Stimulated activated CD8-positive, alpha-beta memory T cell treated with anti-CD3 and anti-CD28 coated beads, Interleukin-4, amount 100 ng/mL, for 4 hours (primary cell): ENCODE measurements at regions not wholly inside any gene's neighbourhood (a gene's known extent, or its start where the extent isn't known, plus 50 kb on each side); places are given as distances from the start of the nearest gene placed in this dataset.

Experiments
- DNase-seq, 2 donors: peaks; one replicate each; pipeline ENCODE4 v3.0.0-alpha.2; 2020; ENCODE audit warnings: low read depth in 2 of 2, low spot score in 1 of 2

DNA sequence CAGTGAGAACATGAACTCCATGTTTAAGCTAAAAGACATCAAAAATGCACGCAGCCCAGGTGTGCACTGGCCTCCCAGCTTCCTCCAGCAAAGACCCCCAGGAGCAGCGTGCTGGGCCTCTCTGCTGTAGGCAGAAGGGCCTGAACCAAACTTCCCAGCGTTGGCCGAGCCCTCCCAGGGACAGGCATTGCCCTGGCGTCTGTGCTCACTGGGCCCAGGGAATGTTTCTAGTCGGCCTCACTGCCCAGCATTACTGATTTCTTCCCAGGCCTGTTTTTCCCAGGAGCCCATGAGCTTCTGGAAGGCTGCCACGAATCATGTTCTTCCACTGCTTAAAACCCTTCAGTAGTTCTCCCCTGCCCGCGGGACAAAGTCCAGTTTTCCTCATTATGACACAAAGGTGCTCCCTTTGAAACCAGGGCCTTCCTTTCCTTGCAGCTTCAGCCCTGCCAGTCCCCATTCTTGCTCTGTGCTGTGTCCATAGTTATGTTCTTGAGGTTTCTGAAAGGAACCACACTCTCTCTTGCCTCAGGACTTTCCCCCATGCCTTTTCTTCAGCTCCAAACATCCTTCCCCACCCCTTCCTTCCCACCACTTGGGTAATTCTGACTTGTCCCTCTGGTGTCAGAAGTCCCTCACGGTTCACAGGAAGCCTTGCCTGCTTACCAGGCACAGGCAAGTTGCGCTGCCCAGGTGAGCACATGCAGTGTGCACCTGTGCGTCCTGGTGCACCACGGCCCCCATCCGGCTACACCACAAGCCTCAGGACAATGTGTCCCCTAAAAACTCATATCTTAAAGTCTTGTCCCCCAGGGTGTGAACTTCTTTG lies 93.4 kb upstream of the ENPP6 start:
- DNase-seq, result no peak

DNA sequence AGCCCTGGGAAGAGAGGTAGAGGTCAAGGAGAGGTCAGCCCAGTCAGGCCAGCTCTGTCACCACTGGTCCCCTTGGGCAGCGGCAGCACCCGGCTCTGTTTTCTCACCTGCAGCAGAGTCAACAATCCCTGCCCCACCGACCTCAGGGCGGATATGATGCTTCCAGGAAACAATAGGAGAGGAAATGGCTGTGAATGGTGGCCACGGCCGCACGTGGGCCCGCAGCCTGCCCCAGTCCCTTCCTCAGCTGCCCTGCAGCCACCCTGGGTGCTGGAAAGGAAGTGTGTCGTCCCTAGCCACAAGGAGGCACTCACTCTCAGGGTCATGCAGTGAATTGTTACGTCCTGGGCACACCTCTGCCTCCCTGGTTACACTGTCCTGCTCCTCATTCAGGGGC lies 92.5 kb upstream of the ENPP6 start:
- no peak for DNase-seq

GRCh38 chr4:184309241-184310170 lies 91.8 kb upstream of the ENPP6 start:
- DNase-seq, result no peak

DNA sequence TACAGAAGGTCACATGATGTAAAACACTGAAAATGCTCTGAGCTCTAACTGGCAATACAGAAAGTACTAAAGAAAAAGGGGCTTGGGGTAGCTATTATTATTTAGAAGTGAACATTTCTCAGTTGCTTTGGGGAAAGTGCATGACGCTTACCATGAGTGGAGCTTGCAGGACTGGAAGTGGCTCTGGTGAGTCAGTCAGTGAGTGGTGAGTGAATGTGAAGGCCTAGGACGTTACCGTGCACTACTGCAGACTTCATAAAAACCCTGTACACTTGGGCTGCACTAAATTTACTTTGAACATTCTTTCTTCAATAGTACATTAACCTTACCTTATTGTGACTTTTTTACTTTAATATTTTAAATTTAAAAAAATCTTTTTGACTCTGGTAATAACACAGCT lies 89.3 kb upstream of the ENPP6 start:
- DNase-seq, result no peak

- DNase-seq, result no peak
These were observed 88.8 kb upstream of the ENPP6 start for GRCh38 chr4:184306470-184306869.

DNA sequence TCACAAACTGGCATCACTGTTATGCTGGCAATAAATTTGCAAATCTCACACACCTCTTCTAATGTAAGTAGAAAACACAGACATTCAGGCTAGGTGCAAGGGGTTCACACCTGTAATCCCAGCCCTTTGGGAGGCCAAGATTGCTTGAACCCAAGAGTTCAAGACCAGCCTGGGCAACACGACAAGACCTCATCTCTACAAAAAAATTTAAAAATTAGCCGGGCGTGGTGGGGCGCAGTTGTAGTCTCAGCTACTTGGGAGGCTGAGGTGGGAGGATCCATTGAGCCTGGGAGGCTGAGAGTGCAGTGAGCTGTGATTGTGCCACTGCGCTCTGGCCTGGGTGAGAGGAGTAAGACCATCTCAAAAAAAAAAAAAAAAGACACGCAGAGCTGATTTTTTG lies 83.1 kb upstream of the ENPP6 start:
- DNase-seq, result no peak

DNA sequence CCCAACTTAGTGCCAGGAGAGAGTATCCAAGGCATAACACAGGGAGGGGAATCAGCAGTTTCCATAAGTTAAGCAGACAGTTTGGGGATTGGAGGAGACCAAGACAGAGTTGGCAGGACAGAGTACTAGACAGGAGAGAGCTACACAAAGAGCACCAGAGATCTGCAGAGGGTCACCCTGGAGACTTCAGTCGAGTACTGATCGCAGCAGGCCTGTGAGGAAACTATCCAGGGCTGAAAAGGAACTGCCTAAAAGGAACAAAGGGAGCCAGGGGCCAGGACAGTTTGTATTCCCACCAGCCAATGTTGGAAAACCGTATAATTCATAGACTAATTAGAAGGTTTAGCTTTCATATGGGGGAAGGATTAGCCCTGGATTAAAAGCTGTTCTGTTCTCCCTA lies 80.6 kb upstream of the ENPP6 start:
- no peak for DNase-seq

DNA sequence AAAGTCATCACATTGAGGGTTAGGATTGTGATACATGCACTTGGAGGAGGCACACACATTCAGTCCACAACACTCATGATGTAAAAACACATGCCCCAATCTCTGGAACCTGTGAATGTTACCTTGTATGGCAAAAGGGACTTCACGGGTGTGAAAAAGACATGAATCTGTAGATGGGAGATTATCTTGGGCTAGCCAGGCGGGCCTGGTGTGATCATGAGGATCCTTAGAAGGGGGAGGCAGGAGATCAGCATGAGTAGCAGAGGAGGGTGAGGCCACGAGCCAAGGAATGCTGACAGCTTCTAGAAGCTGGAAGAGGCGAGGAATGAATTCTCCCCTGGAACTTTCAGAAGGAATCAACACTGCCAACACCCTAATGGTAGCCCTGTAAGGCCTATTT lies 77.5 kb upstream of the ENPP6 start:
- DNase-seq, result no peak

- DNase-seq, result no peak
These were observed 77.0 kb upstream of the ENPP6 start for GRCh38 chr4:184294606-184295133.

- DNase-seq, result no peak
These were observed 75.9 kb upstream of the ENPP6 start for GRCh38 chr4:184293552-184293951.

DNA sequence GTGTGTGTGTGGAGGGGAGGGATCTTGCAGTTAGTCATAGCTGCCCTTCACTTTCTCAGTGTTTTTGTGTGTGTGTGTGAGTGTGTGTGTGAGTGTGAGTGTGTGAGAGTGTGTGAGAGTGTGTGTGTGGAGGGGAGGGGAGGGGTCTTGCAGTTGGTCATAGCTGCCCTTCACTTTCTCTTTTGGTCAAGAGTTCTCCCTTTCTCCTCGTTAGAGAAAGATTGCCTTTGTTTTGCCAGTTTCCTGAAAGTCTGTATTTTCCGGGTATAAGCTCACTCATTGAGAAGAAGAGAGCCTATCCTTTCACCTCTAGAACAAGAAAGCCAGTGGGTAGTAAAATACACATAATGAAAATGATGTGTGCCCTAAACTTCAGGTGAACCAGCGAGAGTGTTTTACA lies 75.2 kb upstream of the ENPP6 start:
- no peak for DNase-seq

DNA sequence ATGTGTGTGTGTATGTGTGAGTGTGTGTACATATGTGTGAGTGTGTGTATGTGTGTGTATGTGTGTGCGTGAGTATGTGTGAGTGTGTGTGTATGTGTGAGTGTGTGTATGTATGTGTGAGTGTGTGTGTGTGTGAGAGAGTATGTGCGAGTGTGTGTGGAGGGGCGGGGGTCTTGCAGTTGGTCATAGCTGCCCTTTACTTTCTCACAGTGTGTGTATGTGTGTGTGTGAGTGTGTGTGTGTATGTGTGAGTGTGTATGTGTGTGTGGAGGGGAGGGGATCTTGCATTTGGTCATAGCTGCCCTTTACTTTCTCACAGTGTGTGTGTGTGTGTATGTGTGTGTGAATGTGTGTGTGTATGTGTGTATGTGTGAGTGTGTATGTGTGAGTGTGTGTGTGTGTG lies 74.8 kb upstream of the ENPP6 start:
- DNase-seq, result no peak

GRCh38 chr4:184289179-184289535 lies 71.5 kb upstream of the ENPP6 start:
- no peak for DNase-seq

DNA sequence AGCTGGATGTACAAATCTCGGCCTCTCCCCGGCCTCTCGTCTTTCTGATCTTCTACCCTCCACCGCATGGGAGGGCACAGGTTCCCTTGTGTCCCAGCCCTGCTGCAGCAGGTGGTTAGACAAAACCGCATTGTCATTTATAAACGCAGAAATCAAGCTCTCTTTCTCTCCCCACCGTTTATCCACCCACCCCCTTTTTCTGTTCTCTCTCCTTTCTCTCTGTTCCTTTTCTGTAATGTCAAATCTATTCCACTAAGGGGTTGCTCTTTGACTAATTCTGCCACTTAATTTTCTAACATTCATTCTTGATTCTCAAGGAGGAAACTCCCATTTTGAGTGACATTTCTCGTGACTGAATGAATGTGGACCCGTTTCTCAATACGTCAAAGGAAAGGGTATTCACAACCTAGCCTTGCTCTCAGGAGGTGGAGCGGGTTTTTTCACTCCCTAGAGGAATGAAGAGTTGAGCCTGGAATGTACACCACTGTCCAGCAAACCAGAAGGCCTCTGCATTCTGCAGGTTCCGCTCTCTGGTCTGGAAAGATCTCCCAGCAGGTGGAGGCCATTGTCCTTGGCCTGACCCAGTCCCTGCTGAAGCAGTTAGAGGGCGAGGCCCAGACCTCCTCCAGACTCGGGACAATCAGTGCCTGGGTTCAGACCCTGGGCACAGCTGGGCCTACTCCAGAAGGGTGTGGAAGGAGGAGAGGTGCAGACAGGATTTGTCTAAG lies 70.9 kb upstream of the ENPP6 start:
- DNase-seq, result no peak

DNA sequence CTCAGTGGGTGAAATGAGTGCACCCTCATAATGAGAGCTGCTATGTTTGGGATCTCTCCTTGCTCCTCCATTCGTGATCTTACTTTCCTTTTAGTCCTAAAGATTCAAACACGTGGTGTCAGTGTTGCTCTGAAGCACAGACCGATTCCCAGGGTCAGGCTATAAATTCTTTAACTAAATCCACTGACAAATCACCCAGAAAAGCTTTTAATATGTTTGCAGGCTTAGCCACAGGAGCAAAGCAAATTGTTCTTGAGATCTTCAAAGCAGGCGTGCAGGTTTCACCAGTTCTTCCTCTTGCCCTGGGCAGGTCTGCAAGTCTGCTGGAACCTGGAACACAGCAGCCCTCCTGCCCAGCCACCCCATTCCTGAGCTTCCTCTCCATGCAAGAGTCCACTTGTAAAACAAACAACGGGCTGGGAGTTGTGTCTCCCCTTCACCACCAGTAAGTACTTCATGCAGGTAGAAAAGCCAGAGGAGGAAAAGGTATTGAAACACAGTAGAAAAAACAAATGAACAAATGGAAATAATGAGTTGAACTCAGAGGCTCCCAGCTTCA lies 70.1 kb upstream of the ENPP6 start:
- no peak for DNase-seq

DNA sequence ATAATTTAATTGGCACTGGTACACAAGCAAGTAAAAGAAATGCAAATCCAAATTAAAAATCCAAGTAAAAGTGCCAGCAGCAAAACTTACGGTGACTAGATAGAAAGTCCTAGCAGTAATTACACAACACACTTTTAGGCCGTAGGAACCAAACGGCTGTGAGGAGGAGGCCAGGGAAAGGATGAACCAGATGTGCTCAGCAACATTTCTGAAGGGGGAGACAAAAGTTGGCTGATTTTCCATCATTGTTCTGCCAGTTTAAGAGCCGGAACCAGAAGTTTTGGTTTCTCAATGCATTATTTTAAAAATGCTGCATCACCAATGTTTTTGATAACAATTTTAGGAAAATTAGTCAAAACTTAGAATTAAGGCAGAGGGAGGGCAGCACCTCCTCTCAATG lies 68.7 kb upstream of the ENPP6 start:
- DNase-seq, result no peak

DNA sequence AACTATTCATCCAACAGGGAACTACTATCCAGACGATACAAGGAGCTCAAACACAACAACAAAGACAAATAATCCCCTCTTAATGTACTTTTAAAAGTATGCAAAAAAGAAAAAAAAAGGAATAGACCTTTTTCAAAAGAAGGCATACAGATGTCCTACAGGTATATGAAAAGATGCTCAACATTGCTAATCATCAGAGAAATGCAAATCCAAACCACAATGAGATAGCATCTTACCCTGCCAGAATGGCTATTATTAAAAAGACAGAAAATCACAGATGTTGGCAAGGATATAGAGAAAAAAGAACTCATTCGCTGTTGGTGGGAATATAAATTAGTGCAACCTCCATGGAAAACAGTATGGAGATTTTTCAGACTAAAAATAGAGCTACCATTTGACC lies 67.1 kb upstream of the ENPP6 start:
- DNase-seq, result no peak

GRCh38 chr4:184284336-184284690 lies 66.6 kb upstream of the ENPP6 start:
- no peak for DNase-seq

DNA sequence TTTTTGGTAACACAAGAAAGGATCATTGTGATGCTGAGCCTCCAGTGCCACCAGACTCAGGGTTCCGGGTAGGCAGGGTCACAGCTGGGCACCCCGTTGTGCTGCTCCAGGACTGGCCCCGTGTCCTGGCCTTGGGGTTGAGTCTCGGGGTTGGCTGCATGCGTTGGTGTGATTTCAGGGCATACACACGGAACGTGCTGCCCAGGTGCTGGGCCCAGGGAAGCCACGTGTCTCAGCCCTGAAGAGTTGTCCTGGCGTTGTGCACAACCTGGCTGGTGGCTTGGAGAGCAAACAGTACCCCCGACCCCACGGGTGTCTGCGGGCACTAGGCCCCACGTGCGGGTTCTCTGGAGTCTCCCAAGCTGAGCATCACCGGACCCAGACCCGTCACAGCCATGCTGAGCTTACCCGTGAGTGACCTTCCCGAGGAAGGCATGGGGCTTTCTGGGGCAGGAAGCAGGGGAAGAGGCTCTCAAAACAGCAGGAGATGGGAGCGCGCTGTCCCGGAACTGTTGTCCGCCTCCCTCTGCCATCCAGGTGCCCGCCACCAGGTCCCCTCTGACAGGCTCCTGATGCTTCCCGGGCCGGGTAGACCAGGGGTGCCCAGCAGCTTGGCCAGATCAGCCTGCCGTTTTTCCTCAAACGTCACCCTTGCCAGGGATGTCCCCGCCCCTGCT lies 66.1 kb upstream of the ENPP6 start:
- no peak for DNase-seq

- DNase-seq, result no peak
These were observed 65.4 kb upstream of the ENPP6 start for GRCh38 chr4:184282895-184283654.
